HepG2 (cell line): ENCODE measurements at regions not wholly inside any gene's neighbourhood (a gene's known extent, or its start where the extent isn't known, plus 50 kb on each side); places are given as distances from the start of the nearest gene placed in this dataset.
A peak's percentile ranks its signal among the peaks of the same experiment; 100 is the strongest.
"Not testable (repeated sequence)": the region's sequence is repeated elsewhere in the genome, so short reads cannot be mapped to it uniquely, and the experiment has no call there.

Source experiments
- ATAC-seq: fragments of 200-7000 bp; cut with Tn5 transposase; 3 replicates; pipeline ENCODE4 v1.9.1; 2020; ENCODE audit warnings: mild to moderate bottlenecking, moderate library complexity
- BruUV-seq: library from RNA; stranded (reverse); fragments of 400-500 nt; replicated peaks from 2 replicates; lab custom pipeline; 2021; lab: Mats Ljungman, UMichigan
- CTCF ChIA-PET: fragments of 300-600 bp; formaldehyde crosslinking; extraction: SDS; loops from one replicate; lab custom pipeline; 2021; ENCODE audit warnings: low total read pairs, inconsistent platforms, low intra/inter-chr PET ratio; lab: Yijun Ruan, JAX
- POLR2A ChIA-PET: fragments of 350-600 bp; sonication (Branson Sonifier 250); formaldehyde crosslinking; loops from one replicate; lab custom pipeline; 2020; ENCODE audit warnings: antibody characterized with exemption, inconsistent platforms; lab: Yijun Ruan, JAX
- DNase-seq: peaks from one replicate; pipeline ENCODE4 v3.0.0-alpha.2; 2015; ENCODE audit warnings: low spot score
- FAIRE-seq: peaks from 3 replicates; lab custom pipeline; 2011; peaks lifted over from hg19 to GRCh38; lab: Jason Lieb, UNC
- H2AFZ ChIP-seq: one replicate; pipeline ENCODE4 v1.6.1; 2011; ENCODE audit warnings: low read length, inconsistent platforms
- H3K27ac ChIP-seq: fragments of 300-600 bp; 3 replicates; pipeline ENCODE4 v1.8.0; 2011; ENCODE audit warnings: mixed run types, mild to moderate bottlenecking, mixed read lengths, low read length, inconsistent platforms; ENCODE audit not compliant: insufficient read depth; ENCODE audit errors: extremely low read length
- H3K27me3 ChIP-seq, 2 experiments: fragments of 200-600 bp in 1 of 2; 2 replicates in 1 of 2; 3 replicates in 1 of 2; pipeline versions ENCODE4 v1.6.0 to v1.8.0; 2011; ENCODE audit warnings: low read length in 2 of 2, mild to moderate bottlenecking in 2 of 2, moderate library complexity in 2 of 2, inconsistent platforms in 1 of 2; ENCODE audit not compliant: insufficient read depth in 2 of 2, control insufficient read depth in 1 of 2
- H3K36me3 ChIP-seq, 2 experiments: fragments of 200-600 bp in 1 of 2; replicated peaks in 1 of 2; 2 replicates in 1 of 2; 3 replicates in 1 of 2; pipeline versions ENCODE4 v1.5.1 to v1.8.0; 2011; ENCODE audit warnings: low read length in 2 of 2, inconsistent platforms in 1 of 2; ENCODE audit not compliant: insufficient read depth in 2 of 2, control insufficient read depth in 1 of 2
- H3K4me1 ChIP-seq: 2 replicates; pipeline ENCODE4 v1.5.1; 2012; ENCODE audit warnings: low read length, inconsistent platforms; ENCODE audit not compliant: insufficient read depth
- H3K4me2 ChIP-seq: 2 replicates; pipeline ENCODE4 v1.6.0; 2011; ENCODE audit warnings: low read depth, low read length, inconsistent platforms
- H3K4me3 ChIP-seq, 3 experiments: fragments of 200-600 bp in 1 of 3; sonication (generic), shearing (Covaris generic) in 1 of 3; replicated peaks in 1 of 3; 2 replicates each; pipeline ENCODE4 v1.5.1; 2011 to 2016; ENCODE audit warnings: low read length in 3 of 3, inconsistent platforms in 2 of 3, low read depth in 2 of 3, mild to moderate bottlenecking in 2 of 3, control low read depth in 1 of 3, mixed read lengths in 1 of 3; ENCODE audit not compliant: insufficient read depth in 1 of 3
- H3K79me2 ChIP-seq: one replicate; pipeline ENCODE4 v1.6.1; 2011; ENCODE audit warnings: low read length, inconsistent platforms; ENCODE audit not compliant: insufficient read depth
- H3K9ac ChIP-seq: 2 replicates; pipeline ENCODE4 v1.6.0; 2011; ENCODE audit warnings: mild to moderate bottlenecking, low read depth, low read length, inconsistent platforms; ENCODE audit not compliant: insufficient read depth
- H3K9me3 ChIP-seq: 2 replicates; pipeline ENCODE4 v1.5.1; 2012; ENCODE audit warnings: mild to moderate bottlenecking, low read length
- H4K20me1 ChIP-seq: 2 replicates; pipeline ENCODE4 v1.6.0; 2011; ENCODE audit warnings: inconsistent platforms, mild to moderate bottlenecking, low read length, moderate library complexity; ENCODE audit not compliant: insufficient read depth
- FOXJ3 ChIP-seq: sonication (generic); formaldehyde crosslinking; IDR thresholded peaks from 2 replicates; pipeline ENCODE4 v1.4.0; 2020; ENCODE audit warnings: missing genetic modification reagents, mild to moderate bottlenecking, borderline replicate concordance
- HNF4A ChIP-seq: sonication (generic); formaldehyde crosslinking; IDR thresholded peaks from 2 replicates; pipeline ENCODE4 v1.4.0; 2020; ENCODE audit warnings: missing genetic modification reagents
- ZFYVE20 ChIP-seq: sonication (generic); formaldehyde crosslinking; IDR thresholded peaks from 2 replicates; pipeline ENCODE4 v1.8.0; 2023; ENCODE audit warnings: low read depth, mild to moderate bottlenecking, moderate library complexity, missing genetic modification reagents, borderline replicate concordance
- ZNF672 ChIP-seq: sonication (generic); formaldehyde crosslinking; IDR thresholded peaks from 2 replicates; pipeline ENCODE4 v1.8.1; 2022; ENCODE audit warnings: missing genetic modification reagents
- WGBS: methylation state at CpG from one replicate; pipeline ENCODE4 v1.1.6; 2017; ENCODE audit warnings: low lambda C conversion rate; 5-methylcytosine and 5-hydroxymethylcytosine counted together
- in situ Hi-C: cut with HindIII; loops from 2 replicates; pipeline ENCODE4 v1.10.0; 2017; ENCODE audit warnings: low pct_unique_long_range_greater_than_20kb; ENCODE audit not compliant: extremely low pct_ligation_motif_present
- intact Hi-C: fragments of 100-400 bp; cut with micrococcal nuclease; formaldehyde crosslinking; loops from one replicate; pipeline ENCODE4 v1.10.0; 2022; ENCODE audit not compliant: unreplicated experiment
- TF ChIP-seq, protein P1 (sequence below): sonication (generic); formaldehyde crosslinking; IDR thresholded peaks from 2 replicates; pipeline ENCODE4 v1.5.1; 2020; ENCODE audit warnings: mild to moderate bottlenecking, missing genetic modification reagents, borderline replicate concordance
- TF ChIP-seq, protein P2 (sequence below): conservative IDR thresholded peaks from 2 replicates; pipeline ENCODE4 v1.6.1; 2018; ENCODE audit warnings: missing genetic modification reagents
- TF ChIP-seq, protein P3 (sequence below): IDR thresholded peaks from 2 replicates; pipeline ENCODE4 v1.4.0; 2020; ENCODE audit warnings: mild to moderate bottlenecking, missing genetic modification reagents

GRCh38 chr10:35933491-35933890 lies 291.4 kb upstream of the FZD8 start (continued):
- TF ChIP-seq, protein P1, sequence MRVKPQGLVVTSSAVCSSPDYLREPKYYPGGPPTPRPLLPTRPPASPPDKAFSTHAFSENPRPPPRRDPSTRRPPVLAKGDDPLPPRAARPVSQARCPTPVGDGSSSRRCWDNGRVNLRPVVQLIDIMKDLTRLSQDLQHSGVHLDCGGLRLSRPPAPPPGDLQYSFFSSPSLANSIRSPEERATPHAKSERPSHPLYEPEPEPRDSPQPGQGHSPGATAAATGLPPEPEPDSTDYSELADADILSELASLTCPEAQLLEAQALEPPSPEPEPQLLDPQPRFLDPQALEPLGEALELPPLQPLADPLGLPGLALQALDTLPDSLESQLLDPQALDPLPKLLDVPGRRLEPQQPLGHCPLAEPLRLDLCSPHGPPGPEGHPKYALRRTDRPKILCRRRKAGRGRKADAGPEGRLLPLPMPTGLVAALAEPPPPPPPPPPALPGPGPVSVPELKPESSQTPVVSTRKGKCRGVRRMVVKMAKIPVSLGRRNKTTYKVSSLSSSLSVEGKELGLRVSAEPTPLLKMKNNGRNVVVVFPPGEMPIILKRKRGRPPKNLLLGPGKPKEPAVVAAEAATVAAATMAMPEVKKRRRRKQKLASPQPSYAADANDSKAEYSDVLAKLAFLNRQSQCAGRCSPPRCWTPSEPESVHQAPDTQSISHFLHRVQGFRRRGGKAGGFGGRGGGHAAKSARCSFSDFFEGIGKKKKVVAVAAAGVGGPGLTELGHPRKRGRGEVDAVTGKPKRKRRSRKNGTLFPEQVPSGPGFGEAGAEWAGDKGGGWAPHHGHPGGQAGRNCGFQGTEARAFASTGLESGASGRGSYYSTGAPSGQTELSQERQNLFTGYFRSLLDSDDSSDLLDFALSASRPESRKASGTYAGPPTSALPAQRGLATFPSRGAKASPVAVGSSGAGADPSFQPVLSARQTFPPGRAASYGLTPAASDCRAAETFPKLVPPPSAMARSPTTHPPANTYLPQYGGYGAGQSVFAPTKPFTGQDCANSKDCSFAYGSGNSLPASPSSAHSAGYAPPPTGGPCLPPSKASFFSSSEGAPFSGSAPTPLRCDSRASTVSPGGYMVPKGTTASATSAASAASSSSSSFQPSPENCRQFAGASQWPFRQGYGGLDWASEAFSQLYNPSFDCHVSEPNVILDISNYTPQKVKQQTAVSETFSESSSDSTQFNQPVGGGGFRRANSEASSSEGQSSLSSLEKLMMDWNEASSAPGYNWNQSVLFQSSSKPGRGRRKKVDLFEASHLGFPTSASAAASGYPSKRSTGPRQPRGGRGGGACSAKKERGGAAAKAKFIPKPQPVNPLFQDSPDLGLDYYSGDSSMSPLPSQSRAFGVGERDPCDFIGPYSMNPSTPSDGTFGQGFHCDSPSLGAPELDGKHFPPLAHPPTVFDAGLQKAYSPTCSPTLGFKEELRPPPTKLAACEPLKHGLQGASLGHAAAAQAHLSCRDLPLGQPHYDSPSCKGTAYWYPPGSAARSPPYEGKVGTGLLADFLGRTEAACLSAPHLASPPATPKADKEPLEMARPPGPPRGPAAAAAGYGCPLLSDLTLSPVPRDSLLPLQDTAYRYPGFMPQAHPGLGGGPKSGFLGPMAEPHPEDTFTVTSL (CRISPR knock-in tag) = peak; percentile 31; the same call in 1 of the 2 replicates
- TF ChIP-seq ZFYVE20 (CRISPR knock-in tag) = no peak
- no peak for TF ChIP-seq ZNF672 (CRISPR knock-in tag)
- TF ChIP-seq, protein P2, sequence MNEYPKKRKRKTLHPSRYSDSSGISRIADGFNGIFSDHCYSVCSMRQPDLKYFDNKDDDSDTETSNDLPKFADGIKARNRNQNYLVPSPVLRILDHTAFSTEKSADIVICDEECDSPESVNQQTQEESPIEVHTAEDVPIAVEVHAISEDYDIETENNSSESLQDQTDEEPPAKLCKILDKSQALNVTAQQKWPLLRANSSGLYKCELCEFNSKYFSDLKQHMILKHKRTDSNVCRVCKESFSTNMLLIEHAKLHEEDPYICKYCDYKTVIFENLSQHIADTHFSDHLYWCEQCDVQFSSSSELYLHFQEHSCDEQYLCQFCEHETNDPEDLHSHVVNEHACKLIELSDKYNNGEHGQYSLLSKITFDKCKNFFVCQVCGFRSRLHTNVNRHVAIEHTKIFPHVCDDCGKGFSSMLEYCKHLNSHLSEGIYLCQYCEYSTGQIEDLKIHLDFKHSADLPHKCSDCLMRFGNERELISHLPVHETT (CRISPR knock-in tag) = no peak
- peak; percentile 59; the same call in 1 of the 2 replicates for TF ChIP-seq HNF4A (CRISPR knock-in tag)
- TF ChIP-seq FOXJ3 (CRISPR knock-in tag) = peak; percentile 40; the same call in 1 of the 2 replicates
- TF ChIP-seq, protein P3, sequence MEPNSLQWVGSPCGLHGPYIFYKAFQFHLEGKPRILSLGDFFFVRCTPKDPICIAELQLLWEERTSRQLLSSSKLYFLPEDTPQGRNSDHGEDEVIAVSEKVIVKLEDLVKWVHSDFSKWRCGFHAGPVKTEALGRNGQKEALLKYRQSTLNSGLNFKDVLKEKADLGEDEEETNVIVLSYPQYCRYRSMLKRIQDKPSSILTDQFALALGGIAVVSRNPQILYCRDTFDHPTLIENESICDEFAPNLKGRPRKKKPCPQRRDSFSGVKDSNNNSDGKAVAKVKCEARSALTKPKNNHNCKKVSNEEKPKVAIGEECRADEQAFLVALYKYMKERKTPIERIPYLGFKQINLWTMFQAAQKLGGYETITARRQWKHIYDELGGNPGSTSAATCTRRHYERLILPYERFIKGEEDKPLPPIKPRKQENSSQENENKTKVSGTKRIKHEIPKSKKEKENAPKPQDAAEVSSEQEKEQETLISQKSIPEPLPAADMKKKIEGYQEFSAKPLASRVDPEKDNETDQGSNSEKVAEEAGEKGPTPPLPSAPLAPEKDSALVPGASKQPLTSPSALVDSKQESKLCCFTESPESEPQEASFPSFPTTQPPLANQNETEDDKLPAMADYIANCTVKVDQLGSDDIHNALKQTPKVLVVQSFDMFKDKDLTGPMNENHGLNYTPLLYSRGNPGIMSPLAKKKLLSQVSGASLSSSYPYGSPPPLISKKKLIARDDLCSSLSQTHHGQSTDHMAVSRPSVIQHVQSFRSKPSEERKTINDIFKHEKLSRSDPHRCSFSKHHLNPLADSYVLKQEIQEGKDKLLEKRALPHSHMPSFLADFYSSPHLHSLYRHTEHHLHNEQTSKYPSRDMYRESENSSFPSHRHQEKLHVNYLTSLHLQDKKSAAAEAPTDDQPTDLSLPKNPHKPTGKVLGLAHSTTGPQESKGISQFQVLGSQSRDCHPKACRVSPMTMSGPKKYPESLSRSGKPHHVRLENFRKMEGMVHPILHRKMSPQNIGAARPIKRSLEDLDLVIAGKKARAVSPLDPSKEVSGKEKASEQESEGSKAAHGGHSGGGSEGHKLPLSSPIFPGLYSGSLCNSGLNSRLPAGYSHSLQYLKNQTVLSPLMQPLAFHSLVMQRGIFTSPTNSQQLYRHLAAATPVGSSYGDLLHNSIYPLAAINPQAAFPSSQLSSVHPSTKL = peak; percentile 38; the same call in 1 of the 2 replicates

DNA sequence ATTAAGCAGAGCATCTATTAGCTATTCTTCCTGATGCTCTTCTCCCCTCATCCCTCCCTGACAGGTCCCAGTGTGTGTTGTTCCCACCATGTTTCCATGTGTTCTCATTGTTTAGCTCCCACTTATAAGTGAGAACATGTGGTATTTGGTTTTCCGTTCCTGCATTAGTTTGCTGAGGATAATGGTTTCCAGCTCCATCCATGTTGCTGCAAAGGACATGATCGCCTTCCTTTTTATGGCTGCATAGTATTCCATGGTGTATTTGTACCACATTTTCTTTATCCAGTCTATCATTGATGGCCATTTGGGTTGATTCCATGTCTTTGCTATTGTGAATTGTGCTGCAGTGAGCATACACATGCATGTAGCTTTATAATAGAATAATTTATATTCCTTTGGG lies 287.9 kb upstream of the FZD8 start:
- H2AFZ ChIP-seq, H3K4me2 ChIP-seq, ATAC-seq, H3K9me3 ChIP-seq, CTCF ChIA-PET, in situ Hi-C loops, POLR2A ChIA-PET, FAIRE-seq, BruUV-seq, H3K9ac ChIP-seq, H3K79me2 ChIP-seq, H3K4me3 ChIP-seq, H3K27me3 ChIP-seq, DNase-seq, H4K20me1 ChIP-seq, H3K27ac ChIP-seq, H3K36me3 ChIP-seq: not testable (repeated sequence)
- WGBS = 70% methylated on average over 2 of the region's 2 CpGs
- H3K4me1 ChIP-seq = peaks cover 21% of the 10 kb centered on the region
- intact Hi-C loops = loop anchor here (10.0 kb wide), 1 partner anchor 295 kb away; no protein-coding TSS in a partner anchor
